Parathyroid adenoma (tissue), 2 donors: ENCODE measurements at regions not wholly inside any gene's neighbourhood (a gene's known extent, or its start where the extent isn't known, plus 50 kb on each side); places are given as distances from the start of the nearest gene placed in this dataset.

ENCODE experiments used
- H2AFZ ChIP-seq: fragments of 300-600 bp; sonication (generic); one replicate; pipeline ENCODE4 v1.7.0; 2017; ENCODE audit warnings: antibody characterized with exemption, mild to moderate bottlenecking
- H3K27ac ChIP-seq: fragments of 300-600 bp; sonication (generic); one replicate; pipeline ENCODE4 v1.7.0; 2017
- H3K27me3 ChIP-seq: fragments of 300-600 bp; sonication (generic); one replicate; pipeline ENCODE4 v1.7.0; 2017; ENCODE audit warnings: low read length; ENCODE audit not compliant: control insufficient read depth, insufficient read depth
- H3K36me3 ChIP-seq: fragments of 300-600 bp; sonication (generic); one replicate; pipeline ENCODE4 v1.7.0; 2017; ENCODE audit warnings: low read length; ENCODE audit not compliant: control insufficient read depth, insufficient read depth
- H3K4me1 ChIP-seq: fragments of 300-600 bp; sonication (generic); one replicate; pipeline ENCODE4 v1.7.0; 2017; ENCODE audit warnings: control low read depth
- H3K4me2 ChIP-seq: fragments of 300-600 bp; sonication (generic); one replicate; pipeline ENCODE4 v1.7.0; 2017; ENCODE audit warnings: low read length
- H3K4me3 ChIP-seq: fragments of 300-600 bp; sonication (generic); one replicate; pipeline ENCODE4 v1.7.0; 2017; ENCODE audit warnings: low read depth, low read length
- H3K79me2 ChIP-seq: fragments of 300-600 bp; sonication (generic); one replicate; pipeline ENCODE4 v1.7.0; 2017; ENCODE audit warnings: control low read depth
- H3K9ac ChIP-seq: fragments of 300-600 bp; sonication (generic); one replicate; pipeline ENCODE4 v1.7.0; 2017; ENCODE audit warnings: mild to moderate bottlenecking
- H3K9me3 ChIP-seq: fragments of 300-600 bp; sonication (generic); one replicate; pipeline ENCODE4 v1.7.0; 2017; ENCODE audit warnings: low read length; ENCODE audit not compliant: control insufficient read depth
- CTCF ChIP-seq: fragments of 300-600 bp; sonication (generic); IDR thresholded peaks from one replicate; pipeline ENCODE4 v1.7.0; 2017; ENCODE audit warnings: antibody characterized with exemption, mild to moderate bottlenecking
- donor health status: primary hyperparathyroidism.

- Histone ChIP-seq H3K4me2 (no peak overlapping the region), H3K27ac (no peak overlapping the region), H3K9ac (no peak overlapping the region), H3K27me3 (no peaks in the 10 kb centered on the region), H3K4me1 (no peaks in the 10 kb centered on the region), H3K79me2 (no peaks in the 10 kb centered on the region), H3K4me3 (no peak overlapping the region), H3K9me3 (no peaks in the 10 kb centered on the region), H3K36me3 (no peaks in the 10 kb centered on the region), H2AFZ (no peak overlapping the region)
- no peak for TF ChIP-seq CTCF
These were observed 356.8 kb upstream of the ST6GAL2 start for GRCh38 chr2:107242811-107243210.

GRCh38 chr2:107248932-107249331 is 363.0 kb upstream of the ST6GAL2 start:
- H3K79me2 ChIP-seq = no peaks in the 10 kb centered on the region
- H3K4me1 ChIP-seq = no peaks in the 10 kb centered on the region
- H3K9me3 ChIP-seq = no peaks in the 10 kb centered on the region
- no peak overlapping the region for H3K4me3 ChIP-seq
- H3K9ac ChIP-seq = no peak overlapping the region
- no peak overlapping the region for H2AFZ ChIP-seq
- no peak overlapping the region for H3K27ac ChIP-seq
- no peak overlapping the region for H3K4me2 ChIP-seq
- no peaks in the 10 kb centered on the region for H3K36me3 ChIP-seq
- H3K27me3 ChIP-seq = no peaks in the 10 kb centered on the region
- TF ChIP-seq CTCF = no peak

- no peak for TF ChIP-seq CTCF
- no peak overlapping the region for H2AFZ ChIP-seq
These were observed 369.8 kb upstream of the ST6GAL2 start for GRCh38 chr2:107255744-107256143.

GRCh38 chr2:107258531-107259407 is 372.8 kb upstream of the ST6GAL2 start:
- H3K9me3 ChIP-seq = no peaks in the 10 kb centered on the region
- H3K79me2 ChIP-seq = no peaks in the 10 kb centered on the region
- H2AFZ ChIP-seq = no peak overlapping the region
- H3K4me3 ChIP-seq = no peak overlapping the region
- H3K4me2 ChIP-seq = no peak overlapping the region
- TF ChIP-seq CTCF = no peak
- no peaks in the 10 kb centered on the region for H3K27me3 ChIP-seq
- no peak overlapping the region for H3K9ac ChIP-seq
- no peak overlapping the region for H3K27ac ChIP-seq
- no peaks in the 10 kb centered on the region for H3K4me1 ChIP-seq
- no peaks in the 10 kb centered on the region for H3K36me3 ChIP-seq

More at GRCh38 chr2:107255744-107256143, 369.8 kb upstream of the ST6GAL2 start:
- Histone ChIP-seq H3K9me3 (no peaks in the 10 kb centered on the region), H3K27me3 (no peaks in the 10 kb centered on the region), H3K4me3 (no peak overlapping the region), H3K36me3 (no peaks in the 10 kb centered on the region), H3K4me1 (no peaks in the 10 kb centered on the region), H3K79me2 (no peaks in the 10 kb centered on the region), H3K9ac (no peak overlapping the region), H3K4me2 (no peak overlapping the region), H3K27ac (no peak overlapping the region)
